CD14-positive monocyte (primary cell): ENCODE measurements at regions not wholly inside any gene's neighbourhood (a gene's known extent, or its start where the extent isn't known, plus 50 kb on each side); places are given as distances from the start of the nearest gene placed in this dataset.

Source experiments
- DNase-seq, 3 donors: peaks; one replicate each; pipeline ENCODE4 v3.0.0-alpha.2; 2011 to 2022
- H2AFZ ChIP-seq: 2 replicates; pipeline ENCODE4 v1.6.0; 2012; ENCODE audit warnings: mild to moderate bottlenecking, low read depth, low read length, inconsistent platforms; ENCODE audit not compliant: insufficient read depth, poor library complexity, severe bottlenecking
- H3K27ac ChIP-seq, 2 donors: 1 replicate in 1 of 2; 2 replicates in 1 of 2; pipeline ENCODE4 v1.5.1; 2012 to 2013; ENCODE audit warnings: low read length in 2 of 2, control low read depth in 1 of 2, inconsistent platforms in 1 of 2, low read depth in 1 of 2, mild to moderate bottlenecking in 1 of 2
- H3K27me3 ChIP-seq, 2 donors: one replicate each; pipeline versions ENCODE4 v1.6.0 to v1.6.1; 2011 to 2013; ENCODE audit warnings: low read length in 2 of 2; ENCODE audit not compliant: control insufficient read depth in 2 of 2, insufficient read depth in 2 of 2
- H3K36me3 ChIP-seq, 2 donors: replicated peaks in 1 of 2; 1 replicate in 1 of 2; 2 replicates in 1 of 2; pipeline versions ENCODE4 v1.5.1 to v1.6.1; 2012 to 2013; ENCODE audit warnings: low read length in 2 of 2, control low read depth in 1 of 2, inconsistent platforms in 1 of 2, mild to moderate bottlenecking in 1 of 2; ENCODE audit not compliant: insufficient read depth in 2 of 2, control insufficient read depth in 1 of 2
- H3K4me1 ChIP-seq, 2 donors: 1 replicate in 1 of 2; 2 replicates in 1 of 2; pipeline versions ENCODE4 v1.5.1 to v1.6.1; 2012 to 2013; ENCODE audit warnings: low read length in 2 of 2, control low read depth in 1 of 2, inconsistent platforms in 1 of 2, mild to moderate bottlenecking in 1 of 2, moderate library complexity in 1 of 2; ENCODE audit not compliant: insufficient read depth in 2 of 2, control insufficient read depth in 1 of 2
- H3K4me2 ChIP-seq: replicated peaks from 2 replicates; pipeline ENCODE3; 2012; ENCODE audit warnings: low read length, moderate library complexity, mild to moderate bottlenecking; ENCODE audit not compliant: poor library complexity, severe bottlenecking; ENCODE audit errors: extremely low read depth
- H3K4me3 ChIP-seq, 3 experiments: fragments of 200-600 bp in 1 of 3; sonication (generic) in 1 of 3; replicated peaks in 1 of 3; 1 replicate in 2 of 3; 2 replicates in 1 of 3; pipeline ENCODE4 v1.5.1; 2011 to 2013; ENCODE audit warnings: low read length in 3 of 3, mild to moderate bottlenecking in 3 of 3, control low read depth in 2 of 3, low read depth in 2 of 3, inconsistent platforms in 1 of 3, moderate library complexity in 1 of 3
- H3K79me2 ChIP-seq: 2 replicates; pipeline ENCODE4 v1.6.0; 2012; ENCODE audit warnings: mild to moderate bottlenecking, control low read depth, inconsistent platforms, low read length, moderate library complexity; ENCODE audit not compliant: insufficient read depth
- H3K9ac ChIP-seq: 2 replicates; pipeline ENCODE4 v1.6.0; 2017; ENCODE audit warnings: low read length, mild to moderate bottlenecking; ENCODE audit not compliant: insufficient read depth, poor library complexity, severe bottlenecking
- H3K9me3 ChIP-seq, 2 donors: replicated peaks in 1 of 2; 1 replicate in 1 of 2; 2 replicates in 1 of 2; pipeline versions ENCODE4 v1.5.1 to v1.6.1; 2012 to 2013; ENCODE audit warnings: low read length in 2 of 2, control low read depth in 1 of 2; ENCODE audit not compliant: control insufficient read depth in 1 of 2, insufficient read depth in 1 of 2
- H4K20me1 ChIP-seq: 2 replicates; pipeline ENCODE4 v1.6.0; 2012; ENCODE audit warnings: mild to moderate bottlenecking, low read length, control low read depth, moderate library complexity; ENCODE audit not compliant: insufficient read depth
- H3K27ac Mint-ChIP-seq, 7 donors: one replicate each; pipeline ENCODE4 v1.8.0; 2020; ENCODE audit warnings: mild to moderate bottlenecking in 7 of 7, mixed read lengths in 7 of 7, moderate library complexity in 6 of 7, inconsistent platforms in 2 of 7
- H3K27me3 Mint-ChIP-seq, 3 donors: one replicate each; pipeline ENCODE4 v1.8.0; 2021 to 2022; ENCODE audit warnings: low read depth in 3 of 3, mild to moderate bottlenecking in 3 of 3, mixed read lengths in 3 of 3, moderate library complexity in 3 of 3, inconsistent platforms in 1 of 3
- H3K36me3 Mint-ChIP-seq, 2 donors: one replicate each; pipeline ENCODE4 v1.8.0; 2020; ENCODE audit warnings: mixed read lengths in 2 of 2, inconsistent platforms in 1 of 2, mild to moderate bottlenecking in 1 of 2
- H3K4me1 Mint-ChIP-seq: one replicate; pipeline ENCODE4 v1.8.0; 2020; ENCODE audit warnings: mild to moderate bottlenecking, mixed read lengths
- H3K4me3 Mint-ChIP-seq, 2 donors: one replicate each; pipeline ENCODE4 v1.8.0; 2020; ENCODE audit warnings: mild to moderate bottlenecking in 2 of 2, mixed read lengths in 2 of 2, moderate library complexity in 1 of 2
- H3K9me3 Mint-ChIP-seq, 7 donors: one replicate each; pipeline ENCODE4 v1.8.0; 2020 to 2022; ENCODE audit warnings: mixed read lengths in 7 of 7, mild to moderate bottlenecking in 6 of 7, moderate library complexity in 6 of 7, inconsistent platforms in 2 of 7
- CTCF ChIP-seq: fragments of 200-600 bp; IDR thresholded peaks from one replicate; pipeline ENCODE4 v1.8.0; 2022; ENCODE audit warnings: antibody characterized with exemption, mild to moderate bottlenecking
- WGBS: methylation state at CpG from one replicate; pipeline ENCODE4 v1.1.5; 2013; ENCODE audit warnings: missing lambda C conversion rate; ENCODE audit not compliant: insufficient coverage; 5-methylcytosine and 5-hydroxymethylcytosine counted together
- intact Hi-C, 2 donors: fragments of 100-400 bp; cut with micrococcal nuclease; formaldehyde crosslinking; loops; one replicate each; pipeline versions ENCODE4 v1.15.0 to v1.15.1; 2023

GRCh38 chr18:29181151-29181901, 1004.4 kb upstream of the CDH2 start:
- Mint-ChIP-seq H3K9me3 (peaks cover 0 to 5% (median 2%) of the 10 kb centered on the region in 7 donors), H3K36me3 (no peaks in the 10 kb centered on the region), H3K27me3 (no peaks in the 10 kb centered on the region), H3K4me3 (no peak overlapping the region), H3K27ac (no peak overlapping the region), H3K4me1 (no peaks in the 10 kb centered on the region)
- no peak overlapping the region for H3K27ac ChIP-seq
- H3K27me3 ChIP-seq, result no peaks in the 10 kb centered on the region
- intact Hi-C loops, result no loop called here
- no peak overlapping the region for H2AFZ ChIP-seq
- no peak for TF ChIP-seq CTCF
- H3K36me3 ChIP-seq, result no peaks in the 10 kb centered on the region
- no peaks in the 10 kb centered on the region for H3K4me1 ChIP-seq
- H3K9ac ChIP-seq, result no peak overlapping the region
- H3K9me3 ChIP-seq, result no peaks in the 10 kb centered on the region
- no peaks in the 10 kb centered on the region for H4K20me1 ChIP-seq
- WGBS, result no CpG with 5 or more reads among the region's 3 CpGs
- H3K4me3 ChIP-seq, result no peak overlapping the region
- DNase-seq, result no peak
- no peak overlapping the region for H3K4me2 ChIP-seq
- no peaks in the 10 kb centered on the region for H3K79me2 ChIP-seq

GRCh38 chr18:29176681-29177080, 999.8 kb upstream of the CDH2 start:
- no peak for TF ChIP-seq CTCF
- no peak for DNase-seq
- H3K4me1 ChIP-seq, result no peaks in the 10 kb centered on the region
- peaks cover 0 to 5% (median 3%) of the 10 kb centered on the region in 7 donors for H3K9me3 Mint-ChIP-seq
- no peaks in the 10 kb centered on the region for H3K27me3 ChIP-seq
- H3K27ac ChIP-seq, result no peak overlapping the region
- no peaks in the 10 kb centered on the region for H3K9me3 ChIP-seq
- no CpG with 5 or more reads among the region's 1 CpG for WGBS
- H3K4me3 ChIP-seq, result no peak overlapping the region
- no peaks in the 10 kb centered on the region for H3K36me3 ChIP-seq
- H3K27me3 Mint-ChIP-seq, result no peaks in the 10 kb centered on the region
- H3K4me1 Mint-ChIP-seq, result no peaks in the 10 kb centered on the region
- no peak overlapping the region for H3K9ac ChIP-seq
- H3K79me2 ChIP-seq, result no peaks in the 10 kb centered on the region
- no peaks in the 10 kb centered on the region for H4K20me1 ChIP-seq
- intact Hi-C loops, result no loop called here
- no peaks in the 10 kb centered on the region for H3K36me3 Mint-ChIP-seq
- no peak overlapping the region for H3K4me3 Mint-ChIP-seq
- no peak overlapping the region for H3K4me2 ChIP-seq
- no peak overlapping the region for H3K27ac Mint-ChIP-seq
- no peak overlapping the region for H2AFZ ChIP-seq
